ENCODE measurements at regions not wholly inside any gene's neighbourhood (a gene's known extent, or its start where the extent isn't known, plus 50 kb on each side); places are given as distances from the start of the nearest gene placed in this dataset.

DNA sequence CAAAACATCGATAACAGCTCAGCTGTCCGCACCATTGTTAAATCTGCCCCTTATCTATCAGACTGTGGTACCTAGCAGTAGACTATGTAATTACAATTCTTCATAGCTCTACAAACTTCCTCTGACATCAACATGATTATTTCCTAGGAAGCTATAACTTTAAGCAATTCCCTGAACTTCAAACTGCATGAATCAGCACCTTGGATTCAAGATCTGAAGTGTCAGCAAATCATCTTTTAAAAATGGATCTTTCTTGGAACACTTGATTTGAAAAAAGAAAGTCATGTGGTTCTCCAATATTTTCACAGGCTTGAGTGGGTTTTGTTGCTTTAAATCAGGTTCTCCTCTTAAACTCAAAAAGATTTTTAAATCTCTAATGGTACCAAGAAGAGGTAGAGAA lies 680.7 kb upstream of the LMCD1 start:
- H3K4me3 ChIP-seq (ENCODE audit: low read depth, low read length): no peak overlapping the region
- TF ChIP-seq POLR2A (IDR thresholded peaks at IDR 0.05; ENCODE audit: extremely low read depth, insufficient read length): no peak
- TF ChIP-seq, protein P1, sequence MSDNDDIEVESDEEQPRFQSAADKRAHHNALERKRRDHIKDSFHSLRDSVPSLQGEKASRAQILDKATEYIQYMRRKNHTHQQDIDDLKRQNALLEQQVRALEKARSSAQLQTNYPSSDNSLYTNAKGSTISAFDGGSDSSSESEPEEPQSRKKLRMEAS (IDR thresholded peaks at IDR 0.05; ENCODE audit: low read depth, low read length): no peak
- TF ChIP-seq, protein P2, sequence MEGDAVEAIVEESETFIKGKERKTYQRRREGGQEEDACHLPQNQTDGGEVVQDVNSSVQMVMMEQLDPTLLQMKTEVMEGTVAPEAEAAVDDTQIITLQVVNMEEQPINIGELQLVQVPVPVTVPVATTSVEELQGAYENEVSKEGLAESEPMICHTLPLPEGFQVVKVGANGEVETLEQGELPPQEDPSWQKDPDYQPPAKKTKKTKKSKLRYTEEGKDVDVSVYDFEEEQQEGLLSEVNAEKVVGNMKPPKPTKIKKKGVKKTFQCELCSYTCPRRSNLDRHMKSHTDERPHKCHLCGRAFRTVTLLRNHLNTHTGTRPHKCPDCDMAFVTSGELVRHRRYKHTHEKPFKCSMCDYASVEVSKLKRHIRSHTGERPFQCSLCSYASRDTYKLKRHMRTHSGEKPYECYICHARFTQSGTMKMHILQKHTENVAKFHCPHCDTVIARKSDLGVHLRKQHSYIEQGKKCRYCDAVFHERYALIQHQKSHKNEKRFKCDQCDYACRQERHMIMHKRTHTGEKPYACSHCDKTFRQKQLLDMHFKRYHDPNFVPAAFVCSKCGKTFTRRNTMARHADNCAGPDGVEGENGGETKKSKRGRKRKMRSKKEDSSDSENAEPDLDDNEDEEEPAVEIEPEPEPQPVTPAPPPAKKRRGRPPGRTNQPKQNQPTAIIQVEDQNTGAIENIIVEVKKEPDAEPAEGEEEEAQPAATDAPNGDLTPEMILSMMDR (IDR thresholded peaks at IDR 0.05; ENCODE audit: low read depth, low read length): no peak
- TF ChIP-seq MYC (IDR thresholded peaks at IDR 0.05; ENCODE audit: low read depth, low read length): no peak
- no peak for DNase-seq (ENCODE audit: low read depth)

DNA sequence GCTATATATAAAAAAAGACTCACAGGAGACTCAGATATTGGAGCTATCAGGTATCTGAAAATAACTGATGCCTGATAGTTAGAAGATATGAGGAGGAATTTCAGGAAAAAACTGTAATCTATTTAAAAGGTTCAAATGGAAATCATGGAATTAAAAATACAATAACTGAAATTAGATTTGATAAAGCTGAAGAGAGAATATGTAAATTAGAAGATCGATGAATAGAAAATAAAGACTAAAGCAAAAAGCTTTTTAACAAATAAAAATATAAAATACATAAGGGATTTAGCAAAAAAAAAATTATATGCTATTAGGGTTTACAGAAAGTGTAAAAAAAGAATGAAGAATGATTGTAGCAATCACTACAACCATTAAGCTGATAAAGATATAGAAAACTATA lies 679.8 kb upstream of the LMCD1 start:
- no peak for DNase-seq (ENCODE audit: low read depth)
- TF ChIP-seq, protein P1 (IDR thresholded peaks at IDR 0.05; ENCODE audit: low read depth, low read length): no peak
- TF ChIP-seq MYC (IDR thresholded peaks at IDR 0.05; ENCODE audit: low read depth, low read length): no peak
- TF ChIP-seq, protein P2 (IDR thresholded peaks at IDR 0.05; ENCODE audit: low read depth, low read length): no peak
- TF ChIP-seq POLR2A (IDR thresholded peaks at IDR 0.05; ENCODE audit: extremely low read depth, insufficient read length): no peak
- no peak overlapping the region for H3K4me3 ChIP-seq (ENCODE audit: low read depth, low read length)

DNA sequence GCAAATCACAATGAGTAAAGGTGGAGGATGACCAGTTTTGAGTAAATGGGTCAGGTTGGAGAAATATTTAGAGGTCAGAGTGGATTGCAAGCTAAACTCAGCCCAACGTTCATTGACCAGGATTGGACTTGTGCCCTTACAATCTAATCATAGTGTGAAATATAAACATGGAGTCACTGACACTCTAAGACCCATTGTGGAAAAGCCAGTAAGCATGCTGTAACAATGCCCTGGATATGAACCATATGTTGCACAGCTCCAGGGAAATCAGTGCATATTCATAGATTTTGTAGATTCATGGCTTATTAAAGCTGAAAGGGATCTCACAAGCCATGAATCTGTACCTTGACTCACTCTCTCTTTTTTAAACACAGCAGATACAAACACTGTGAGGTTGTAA lies 660.2 kb upstream of the LMCD1 start:
- DNase-seq (ENCODE audit: low read depth): no peak
- TF ChIP-seq, protein P1 (IDR thresholded peaks at IDR 0.05; ENCODE audit: low read depth, low read length): no peak
- no peak overlapping the region for H3K4me3 ChIP-seq (ENCODE audit: low read depth, low read length)

DNA sequence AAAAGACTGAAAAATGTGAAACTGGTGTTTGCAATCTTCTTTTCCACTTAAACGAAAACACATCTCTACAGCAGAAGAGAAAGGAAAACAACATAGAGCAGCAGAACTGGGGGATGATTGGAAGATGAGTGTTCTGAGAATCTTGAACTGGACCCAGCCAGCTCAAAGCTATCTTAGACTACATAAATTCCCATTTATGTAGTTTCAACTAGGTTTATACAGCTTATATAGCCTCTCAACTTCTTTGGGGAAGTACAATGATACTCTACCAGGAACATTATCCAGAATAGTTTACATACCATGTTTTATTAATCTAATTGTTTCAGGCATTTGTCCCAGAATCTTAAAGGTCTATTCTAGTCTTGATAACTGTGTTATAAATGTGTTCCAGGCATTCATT lies 658.2 kb upstream of the LMCD1 start:
- no peak overlapping the region for H3K4me3 ChIP-seq (ENCODE audit: low read depth, low read length)
- TF ChIP-seq, protein P1 (IDR thresholded peaks at IDR 0.05; ENCODE audit: low read depth, low read length): no peak
- no peak for TF ChIP-seq POLR2A (IDR thresholded peaks at IDR 0.05; ENCODE audit: extremely low read depth, insufficient read length)
- TF ChIP-seq, protein P2 (IDR thresholded peaks at IDR 0.05; ENCODE audit: low read depth, low read length): no peak
- TF ChIP-seq MYC (IDR thresholded peaks at IDR 0.05; ENCODE audit: low read depth, low read length): no peak
- DNase-seq (ENCODE audit: low read depth): no peak

DNA sequence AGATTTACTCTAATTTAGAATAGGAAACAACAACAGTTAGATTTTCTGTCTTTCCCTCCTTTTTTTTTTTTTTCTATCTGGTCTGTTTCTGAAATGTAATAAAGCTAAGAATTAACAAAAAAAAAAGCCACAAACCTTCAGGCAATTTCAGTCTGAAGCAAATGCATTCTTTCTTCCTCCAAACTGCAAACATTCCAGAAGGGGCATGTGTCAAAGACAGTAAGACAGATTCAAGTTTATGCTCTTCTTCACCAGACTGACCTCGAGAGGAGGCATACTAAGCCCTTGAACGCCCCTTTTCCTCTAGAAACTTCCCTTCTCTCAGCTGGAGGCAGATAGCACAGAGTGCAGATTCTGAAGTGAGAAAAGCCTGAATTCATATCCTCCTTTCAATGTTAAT lies 654.6 kb upstream of the LMCD1 start:
- H3K4me3 ChIP-seq (ENCODE audit: low read depth, low read length): no peak overlapping the region
- TF ChIP-seq, protein P2 (IDR thresholded peaks at IDR 0.05; ENCODE audit: low read depth, low read length): no peak
- TF ChIP-seq, protein P1 (IDR thresholded peaks at IDR 0.05; ENCODE audit: low read depth, low read length): no peak
- TF ChIP-seq MYC (IDR thresholded peaks at IDR 0.05; ENCODE audit: low read depth, low read length): no peak
- no peak for TF ChIP-seq POLR2A (IDR thresholded peaks at IDR 0.05; ENCODE audit: extremely low read depth, insufficient read length)
- no peak for DNase-seq (ENCODE audit: low read depth)

DNA sequence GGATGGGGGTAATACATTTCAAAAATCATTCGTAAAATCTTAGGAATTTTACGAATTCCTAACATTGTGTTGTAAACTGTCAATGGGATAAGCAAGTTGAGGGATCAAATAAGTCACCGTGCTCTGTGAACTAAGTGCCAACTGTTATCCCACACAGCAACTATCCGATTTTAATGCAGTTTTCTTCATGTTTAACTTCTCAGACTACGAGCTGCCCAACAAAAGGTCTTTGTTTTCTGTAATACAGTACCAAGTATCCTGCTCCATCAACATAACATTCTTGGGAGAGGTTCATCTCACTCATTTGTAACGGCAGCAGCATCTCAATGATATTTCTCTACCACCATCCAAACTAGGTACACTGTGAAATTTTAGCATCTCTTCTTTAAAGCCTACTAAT lies 654.1 kb upstream of the LMCD1 start:
- no peak for TF ChIP-seq MYC (IDR thresholded peaks at IDR 0.05; ENCODE audit: low read depth, low read length)
- TF ChIP-seq, protein P2 (IDR thresholded peaks at IDR 0.05; ENCODE audit: low read depth, low read length): no peak
- TF ChIP-seq POLR2A (IDR thresholded peaks at IDR 0.05; ENCODE audit: extremely low read depth, insufficient read length): no peak
- TF ChIP-seq, protein P1 (IDR thresholded peaks at IDR 0.05; ENCODE audit: low read depth, low read length): no peak
- DNase-seq (ENCODE audit: low read depth): no peak
- no peak overlapping the region for H3K4me3 ChIP-seq (ENCODE audit: low read depth, low read length)

All from NB4 (cell line).